Nephron (organoid): ENCODE measurements at regions not wholly inside any gene's neighbourhood (a gene's known extent, or its start where the extent isn't known, plus 50 kb on each side); places are given as distances from the start of the nearest gene placed in this dataset.

Experiments used
- H3K27ac Mint-ChIP-seq, 3 experiments: 2 replicates each; pipeline ENCODE4 v1.8.0; 2020; ENCODE audit warnings: mixed read lengths in 3 of 3, mild to moderate bottlenecking in 2 of 3, moderate library complexity in 1 of 3
- H3K27me3 Mint-ChIP-seq: 2 replicates; pipeline ENCODE4 v1.8.0; 2021; ENCODE audit warnings: low read depth, mild to moderate bottlenecking, moderate library complexity, mixed read lengths
- H3K36me3 Mint-ChIP-seq: 2 replicates; pipeline ENCODE4 v1.8.0; 2020; ENCODE audit warnings: low read depth, mixed read lengths
- H3K4me1 Mint-ChIP-seq: 2 replicates; pipeline ENCODE4 v1.8.0; 2020; ENCODE audit warnings: mixed read lengths
- H3K4me3 Mint-ChIP-seq, 3 experiments: 2 replicates each; pipeline ENCODE4 v1.8.0; 2020; ENCODE audit warnings: mild to moderate bottlenecking in 3 of 3, mixed read lengths in 3 of 3, moderate library complexity in 2 of 3
- H3K9me3 Mint-ChIP-seq: 2 replicates; pipeline ENCODE4 v1.8.0; 2020; ENCODE audit warnings: mixed read lengths
- CTCF ChIP-seq, 3 experiments: fragments of 200-600 bp; sonication (generic); IDR thresholded peaks; one replicate each; pipeline ENCODE4 v1.5.0; 2021; ENCODE audit warnings: antibody characterized with exemption in 3 of 3; ENCODE audit not compliant: unreplicated experiment in 3 of 3

GRCh38 chrX:10052906-10053625, 85.9 kb downstream of the CLDN34 start:
- Mint-ChIP-seq H3K4me1 (peaks cover 12% of the 10 kb centered on the region), H3K27ac (no peak overlapping the region), H3K27me3 (no peaks in the 10 kb centered on the region), H3K9me3 (peaks cover 13% of the 10 kb centered on the region), H3K4me3 (no peak overlapping the region), H3K36me3 (peaks cover 19% of the 10 kb centered on the region)
- no peak for TF ChIP-seq CTCF (IDR thresholded peaks at IDR 0.05; ENCODE audit: unreplicated experiment in 3 of 3)

DNA sequence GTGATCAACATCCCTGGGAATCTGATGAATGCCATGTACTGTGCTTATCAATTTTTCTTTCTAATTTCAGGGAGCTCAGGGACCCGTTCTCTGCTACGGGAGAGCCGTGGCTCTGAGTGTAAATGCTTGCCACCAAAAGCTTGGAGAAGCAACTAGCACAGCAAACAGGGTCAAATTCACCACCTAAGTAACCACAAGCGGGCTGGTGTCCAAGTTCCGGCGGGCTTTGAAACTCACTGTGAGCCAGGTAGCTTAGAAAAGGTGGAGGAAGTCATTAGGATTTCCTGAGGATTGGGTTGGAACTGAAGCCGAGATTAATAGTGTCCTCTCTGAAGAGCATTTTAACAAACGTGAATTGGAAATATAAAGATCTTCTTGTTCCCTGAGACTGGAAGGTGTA, 87.2 kb downstream of the CLDN34 start:
- no peaks in the 10 kb centered on the region for H3K27me3 Mint-ChIP-seq
- peaks cover 2% of the 10 kb centered on the region for H3K4me1 Mint-ChIP-seq
- no peak overlapping the region for H3K27ac Mint-ChIP-seq
- H3K4me3 Mint-ChIP-seq, result no peak overlapping the region
- peaks cover 19% of the 10 kb centered on the region for H3K36me3 Mint-ChIP-seq
- peaks cover 13% of the 10 kb centered on the region for H3K9me3 Mint-ChIP-seq
- TF ChIP-seq CTCF (IDR thresholded peaks at IDR 0.05; ENCODE audit: unreplicated experiment in 3 of 3), result no peak

GRCh38 chrX:10055430-10055829, 88.3 kb downstream of the CLDN34 start:
- H3K36me3 Mint-ChIP-seq, result peaks cover 19% of the 10 kb centered on the region
- no peaks in the 10 kb centered on the region for H3K27me3 Mint-ChIP-seq
- no peak overlapping the region for H3K27ac Mint-ChIP-seq
- no peak for TF ChIP-seq CTCF (IDR thresholded peaks at IDR 0.05; ENCODE audit: unreplicated experiment in 3 of 3)
- no peak overlapping the region for H3K4me3 Mint-ChIP-seq
- no peaks in the 10 kb centered on the region for H3K4me1 Mint-ChIP-seq
- H3K9me3 Mint-ChIP-seq, result peaks cover 13% of the 10 kb centered on the region

- H3K4me3 Mint-ChIP-seq, result no peak overlapping the region
- peaks cover 15% of the 10 kb centered on the region for H3K36me3 Mint-ChIP-seq
- peaks cover 7% of the 10 kb centered on the region for H3K9me3 Mint-ChIP-seq
- peaks cover 7% of the 10 kb centered on the region for H3K4me1 Mint-ChIP-seq
- H3K27ac Mint-ChIP-seq, result no peak overlapping the region
- no peaks in the 10 kb centered on the region for H3K27me3 Mint-ChIP-seq
- no peak for TF ChIP-seq CTCF (IDR thresholded peaks at IDR 0.05; ENCODE audit: unreplicated experiment in 3 of 3)
Measured at GRCh38 chrX:10062352-10062751, 94.4 kb upstream of the CLCN4 start.

GRCh38 chrX:10062980-10063379, 93.8 kb upstream of the CLCN4 start:
- Mint-ChIP-seq H3K27ac (no peak overlapping the region), H3K4me1 (peaks cover 7% of the 10 kb centered on the region), H3K27me3 (no peaks in the 10 kb centered on the region), H3K36me3 (peaks cover 20% of the 10 kb centered on the region), H3K9me3 (peaks cover 4% of the 10 kb centered on the region), H3K4me3 (no peak overlapping the region)
- TF ChIP-seq CTCF (IDR thresholded peaks at IDR 0.05; ENCODE audit: unreplicated experiment in 3 of 3), result no peak

- Mint-ChIP-seq H3K4me1 (peaks cover 7% of the 10 kb centered on the region), H3K9me3 (peaks cover 4% of the 10 kb centered on the region), H3K36me3 (peaks cover 32% of the 10 kb centered on the region), H3K27ac (no peak overlapping the region), H3K4me3 (no peak overlapping the region), H3K27me3 (no peaks in the 10 kb centered on the region)
- TF ChIP-seq CTCF (IDR thresholded peaks at IDR 0.05; ENCODE audit: unreplicated experiment in 3 of 3), result no peak
Measured at GRCh38 chrX:10064736-10065135, 92.0 kb upstream of the CLCN4 start.
